GM18907 (cell line): ENCODE measurements at regions not wholly inside any gene's neighbourhood (a gene's known extent, or its start where the extent isn't known, plus 50 kb on each side); places are given as distances from the start of the nearest gene placed in this dataset.
"Not testable (repeated sequence)": the region's sequence is repeated elsewhere in the genome, so short reads cannot be mapped to it uniquely, and the experiment has no call there.

ENCODE experiments used
- ATAC-seq: cut with Tn5 transposase; IDR thresholded peaks from one replicate; pipeline ENCODE4 v1.9.1; 2021; ENCODE audit warnings: mild to moderate bottlenecking, moderate library complexity; ENCODE audit not compliant: unreplicated experiment

DNA sequence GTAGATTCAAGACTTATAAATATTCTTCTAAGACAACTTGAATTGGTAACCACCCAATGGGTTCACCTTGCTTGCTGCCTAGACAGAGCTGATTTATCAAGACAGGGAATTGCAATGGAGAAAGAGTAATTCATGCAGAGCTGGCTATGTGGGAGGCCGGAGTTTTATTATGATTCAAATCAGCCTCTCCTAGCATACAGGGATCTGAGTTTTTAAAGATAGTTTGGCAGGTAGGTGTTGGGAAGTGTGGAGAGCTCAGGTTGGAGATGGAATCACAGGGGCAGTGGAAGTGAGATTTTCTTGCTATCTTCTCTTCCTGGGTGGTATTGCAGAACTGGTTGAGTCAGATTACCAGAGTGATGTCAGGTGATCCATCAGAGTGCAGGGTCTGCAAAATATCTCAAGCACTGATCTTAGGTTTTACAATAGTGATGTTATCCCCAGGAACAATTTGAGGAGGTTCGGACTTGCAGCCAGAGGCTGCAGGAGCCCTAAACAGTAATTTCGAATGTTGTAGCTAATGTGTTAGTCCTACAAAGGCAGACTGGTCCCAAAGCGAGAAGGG is 1448.6 kb upstream of the RAG2 start:
- no peak for ATAC-seq

- ATAC-seq = no peak
Measured at GRCh38 chr11:38043060-38043459, 1445.0 kb upstream of the RAG2 start.

DNA sequence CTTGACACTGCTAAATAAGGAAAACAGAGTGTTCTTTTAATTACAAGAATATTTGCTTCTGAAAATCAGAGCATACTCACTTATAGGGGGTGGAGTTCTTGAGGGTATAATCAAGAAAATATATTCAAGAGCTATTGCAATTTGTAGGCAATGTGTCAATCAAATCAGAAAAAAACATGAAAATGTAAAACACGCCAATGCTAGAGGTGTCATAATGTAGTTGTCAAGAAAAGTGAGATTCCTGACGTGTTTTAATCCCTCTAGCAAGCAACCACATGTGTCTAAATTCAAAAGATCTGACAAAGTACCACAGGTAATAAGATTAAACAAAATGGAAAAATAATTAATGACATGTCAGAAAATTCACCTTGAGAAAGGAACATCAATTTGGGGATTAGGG is 1440.7 kb upstream of the RAG2 start:
- ATAC-seq = no peak

DNA sequence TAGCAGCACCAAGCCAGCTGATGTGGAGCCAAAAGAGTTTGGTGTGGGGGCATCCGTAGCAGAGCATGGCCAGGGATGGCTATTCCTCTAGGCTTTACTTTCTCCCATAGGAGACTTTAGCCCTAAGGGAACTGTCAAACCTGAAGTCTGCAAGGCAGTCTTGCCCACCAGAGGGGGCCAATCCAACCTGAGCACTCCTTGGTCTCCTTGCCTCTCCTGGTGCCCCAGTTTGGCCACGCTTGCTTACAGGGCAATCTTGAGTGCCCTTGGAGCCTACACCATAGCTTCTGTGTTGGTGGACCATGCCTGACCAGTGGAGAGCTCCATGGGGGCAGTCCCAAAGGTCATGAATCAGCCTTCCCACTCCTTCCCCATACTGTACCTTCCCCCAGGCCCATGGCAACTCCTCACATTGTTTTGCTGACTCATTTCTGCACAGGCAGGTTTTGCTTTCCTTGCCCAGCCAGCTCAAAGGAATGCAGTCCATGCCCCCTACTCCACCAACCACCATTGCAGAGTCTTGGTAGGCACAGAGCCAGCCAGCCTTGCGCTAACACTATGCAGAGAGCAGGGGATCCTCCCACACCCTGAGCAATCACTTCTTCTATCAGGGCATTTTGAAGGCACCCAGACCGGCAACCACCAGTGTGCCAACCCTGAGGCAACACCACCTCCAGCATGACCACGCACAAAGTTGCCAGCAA is 1421.2 kb upstream of the RAG2 start:
- ATAC-seq = no peak

DNA sequence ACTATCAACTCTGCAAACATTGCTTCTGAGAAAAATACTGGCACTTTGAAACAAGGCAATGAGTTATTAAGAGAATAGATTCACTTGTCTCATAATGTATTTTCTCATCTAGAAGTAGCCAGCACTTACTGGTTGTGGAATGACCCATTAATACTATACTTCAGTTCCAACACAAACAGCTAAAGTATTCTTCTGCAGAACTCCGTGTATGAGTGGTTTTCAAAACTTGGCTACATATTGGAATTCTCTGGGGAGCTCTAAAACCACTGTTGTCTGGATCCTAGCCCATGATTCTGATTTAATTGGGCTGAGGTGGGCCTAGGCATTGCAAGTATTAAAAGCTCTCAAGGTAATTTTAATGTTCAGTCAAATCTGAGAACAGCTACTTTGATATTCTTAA is 1416.4 kb upstream of the RAG2 start:
- no peak for ATAC-seq

DNA sequence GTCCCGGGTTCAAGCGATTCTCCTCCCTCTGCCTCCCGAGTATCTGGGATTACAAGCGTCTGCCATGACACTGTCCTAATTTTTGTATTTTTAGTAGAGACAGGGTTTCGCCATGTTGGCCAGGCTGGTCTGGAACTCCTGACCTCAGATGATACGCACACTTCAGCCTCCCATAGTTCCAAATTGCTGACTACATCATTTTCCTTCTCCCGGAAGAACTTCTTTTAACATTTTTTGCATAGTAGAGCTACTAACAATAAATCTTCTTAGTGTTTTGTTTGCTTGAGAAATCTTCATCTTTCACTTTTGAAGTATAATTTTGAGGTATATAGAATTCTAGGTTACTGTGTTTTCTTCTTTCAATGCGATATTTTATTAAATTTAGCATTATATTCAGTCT is 1415.1 kb upstream of the RAG2 start:
- no peak for ATAC-seq

DNA sequence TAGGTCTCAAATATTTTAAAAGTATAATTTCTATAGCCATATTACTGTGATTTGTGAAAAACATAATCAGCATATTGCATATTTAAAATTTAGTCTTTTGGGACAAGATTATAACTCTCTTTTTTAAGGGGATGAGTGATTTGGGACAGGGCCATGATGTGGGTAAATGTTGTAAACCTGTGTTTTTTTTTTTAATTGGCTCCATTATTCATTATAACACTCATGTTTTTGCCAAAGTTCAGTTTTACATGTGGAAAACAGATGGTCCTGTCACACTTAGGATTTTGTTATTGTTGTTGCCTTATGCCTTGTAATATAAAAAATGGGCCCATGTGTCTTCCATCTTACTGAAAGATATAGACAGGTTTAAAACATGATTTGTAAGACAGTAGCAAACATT is 1413.5 kb upstream of the RAG2 start:
- ATAC-seq = no peak

DNA sequence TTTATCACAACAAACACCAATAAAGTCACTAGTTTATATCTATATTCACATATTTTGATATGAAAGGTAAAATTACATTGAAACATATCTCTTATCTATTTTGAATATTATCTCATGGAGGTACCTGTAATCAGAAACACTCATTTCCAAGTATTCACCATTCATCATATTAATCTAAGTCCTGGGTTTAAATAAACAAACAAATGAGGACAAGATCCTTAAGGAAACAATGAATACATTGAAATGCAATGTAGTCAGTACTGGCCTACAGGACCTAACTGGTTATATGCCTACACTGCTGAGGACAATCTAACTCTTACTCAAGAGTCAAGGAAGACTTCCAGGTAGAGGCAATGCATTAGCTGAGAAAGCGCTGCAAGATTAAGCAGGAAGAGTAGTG is 1411.9 kb upstream of the RAG2 start:
- no peak for ATAC-seq

GRCh38 chr11:38006466-38006865 is 1408.4 kb upstream of the RAG2 start:
- no peak for ATAC-seq

GRCh38 chr11:38005597-38005996 is 1407.6 kb upstream of the RAG2 start:
- no peak for ATAC-seq

DNA sequence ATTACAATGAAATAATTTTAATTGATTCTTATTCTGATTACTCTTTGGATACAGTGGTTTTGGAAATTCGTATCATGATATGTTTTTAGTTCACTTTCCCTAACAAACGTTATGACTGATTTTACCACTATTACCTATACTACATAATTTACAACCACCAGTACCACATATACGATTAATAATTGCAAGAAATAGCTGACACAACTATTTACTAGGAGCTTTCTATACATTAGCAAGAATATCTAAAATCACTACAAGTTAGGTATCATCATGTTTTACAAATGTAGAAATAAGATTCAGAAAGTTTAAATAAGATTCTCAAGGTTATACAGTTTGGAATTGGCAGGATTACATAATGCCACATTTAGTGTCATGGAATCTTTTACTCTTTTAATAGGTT is 1401.1 kb upstream of the RAG2 start:
- ATAC-seq = no peak

DNA sequence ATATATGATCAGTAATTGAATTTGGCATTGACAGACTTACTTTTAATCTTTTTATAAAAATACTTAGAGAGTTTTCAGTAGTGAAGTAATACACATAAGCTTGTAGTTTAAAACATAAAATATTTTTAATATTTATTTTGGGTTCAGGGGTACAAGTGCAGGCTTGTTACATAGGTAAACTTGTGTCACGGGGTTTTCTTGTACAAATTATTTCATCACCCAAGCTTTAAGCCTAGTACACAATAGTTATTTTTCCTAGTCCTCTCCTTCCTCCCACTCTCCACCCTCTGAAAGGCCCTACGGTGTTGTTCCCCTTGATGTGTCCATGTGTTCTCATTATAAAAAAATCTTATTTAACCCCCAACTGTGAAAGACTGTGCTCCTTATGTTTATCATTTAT is 1397.8 kb upstream of the RAG2 start:
- ATAC-seq = no peak

DNA sequence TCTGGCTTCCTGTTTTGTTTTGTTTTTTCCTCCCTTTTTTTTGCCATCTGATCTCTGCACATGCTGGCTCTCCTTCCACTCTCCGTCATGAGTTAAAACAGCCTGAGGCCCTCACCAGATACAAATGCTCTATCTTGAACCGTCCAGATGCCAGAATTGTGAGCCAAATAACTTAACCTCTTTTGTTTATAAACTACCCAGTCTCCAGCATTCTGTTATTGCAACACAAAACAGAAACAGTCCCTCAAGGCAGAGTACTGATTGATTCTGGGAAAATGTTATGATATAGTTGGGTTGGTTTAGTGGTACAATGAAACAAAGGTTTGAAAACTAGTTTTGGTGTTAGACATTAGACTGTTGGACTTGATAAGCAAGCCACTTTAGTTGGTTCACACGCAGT is 1390.0 kb upstream of the RAG2 start:
- no peak for ATAC-seq

GRCh38 chr11:37984991-37985390 is 1387.0 kb upstream of the RAG2 start:
- ATAC-seq = no peak

DNA sequence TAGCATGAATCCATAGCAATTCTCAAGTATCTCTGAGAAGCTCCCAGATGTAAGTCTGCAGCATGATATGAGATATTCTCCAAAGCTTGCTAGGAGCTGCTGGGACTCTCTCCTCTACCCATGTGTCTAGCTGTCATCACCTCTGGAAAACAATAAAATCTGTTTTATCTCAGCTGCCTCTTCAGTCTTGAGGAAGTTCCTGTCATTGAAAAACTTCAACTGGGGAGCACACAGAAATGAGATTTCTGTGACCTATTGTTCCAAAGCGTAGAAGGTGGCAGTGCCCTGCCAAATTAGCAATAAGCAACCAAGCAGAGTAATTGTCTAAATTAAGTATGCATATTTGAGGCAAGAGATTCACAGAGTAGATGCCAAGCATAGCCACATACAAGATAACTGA is 1380.6 kb upstream of the RAG2 start:
- no peak for ATAC-seq

GRCh38 chr11:37973941-37974340 is 1375.9 kb upstream of the RAG2 start:
- ATAC-seq = no peak

DNA sequence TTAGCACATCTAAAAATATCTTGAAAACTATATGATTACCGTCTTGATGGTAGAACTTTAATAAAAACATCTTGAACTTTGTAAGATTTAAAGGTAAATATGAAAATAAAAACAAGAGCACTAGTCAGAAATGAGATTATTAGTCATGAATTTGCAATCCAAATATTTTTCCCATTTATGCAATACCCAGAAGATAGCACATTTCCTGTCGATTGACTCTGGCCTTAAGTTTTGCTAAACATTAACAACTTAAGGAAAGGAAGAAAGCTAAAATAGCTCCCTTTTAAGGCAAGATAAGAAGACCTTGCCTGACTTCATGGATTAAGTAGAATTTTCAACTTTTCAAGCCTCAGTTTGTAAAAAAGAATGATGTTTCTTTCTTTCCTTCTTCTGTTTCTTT is 1374.7 kb upstream of the RAG2 start:
- no peak for ATAC-seq

- not testable (repeated sequence) for ATAC-seq
Measured at GRCh38 chr11:37969336-37969735, 1371.3 kb upstream of the RAG2 start.

- no peak for ATAC-seq
Measured at GRCh38 chr11:37968148-37968547, 1370.1 kb upstream of the RAG2 start.

DNA sequence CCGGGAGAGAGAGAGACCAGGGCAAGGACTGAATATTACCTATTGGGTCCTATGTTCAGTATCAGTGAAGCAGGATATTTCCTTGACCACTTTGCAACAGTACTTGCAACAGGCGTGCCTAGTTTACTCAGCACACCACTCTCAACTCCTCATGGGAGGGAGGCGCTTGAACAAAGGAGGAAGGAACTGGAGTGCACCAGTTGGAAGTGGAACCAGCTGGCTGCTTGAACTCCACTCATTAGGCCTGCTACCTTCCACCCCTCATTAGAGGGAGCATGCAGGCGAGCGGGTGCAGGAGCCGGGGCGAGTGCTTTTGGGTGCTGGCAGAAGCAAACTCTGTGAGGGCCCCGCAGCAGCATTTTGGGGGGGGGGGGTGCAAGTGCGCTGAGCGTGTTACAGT is 1369.6 kb upstream of the RAG2 start:
- no peak for ATAC-seq

GRCh38 chr11:37963440-37963839 is 1365.4 kb upstream of the RAG2 start:
- no peak for ATAC-seq

DNA sequence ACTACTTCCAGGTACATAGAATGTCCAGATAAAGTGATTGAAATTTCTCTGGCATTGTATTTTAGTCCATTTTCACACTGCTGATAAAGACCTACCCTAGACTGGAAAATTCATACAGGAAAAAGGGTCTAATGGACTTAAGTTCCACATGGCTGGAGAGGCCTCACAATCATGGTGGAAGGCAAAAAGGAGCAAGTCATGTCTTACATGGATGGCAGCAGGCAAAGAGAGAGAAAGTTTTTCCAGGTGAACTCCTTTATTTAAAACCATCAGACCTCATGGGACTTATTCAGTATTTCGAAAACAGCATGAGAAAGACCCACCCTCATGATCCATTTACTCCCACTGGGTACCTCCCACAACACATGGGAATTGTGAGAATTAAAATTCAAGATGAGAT is 1359.7 kb upstream of the RAG2 start:
- ATAC-seq = no peak

- no peak for ATAC-seq
Measured at GRCh38 chr11:37951996-37952395, 1354.0 kb upstream of the RAG2 start.
